Naive thymus-derived CD4-positive, alpha-beta T cell (primary cell): ENCODE measurements at regions not wholly inside any gene's neighbourhood (a gene's known extent, or its start where the extent isn't known, plus 50 kb on each side); places are given as distances from the start of the nearest gene placed in this dataset.
A peak's percentile ranks its signal among the peaks of the same experiment; 100 is the strongest.

Experiments used
- ATAC-seq: fragments of 150-1000 bp; cut with Tn5 transposase; 2 replicates; pipeline ENCODE4 v1.10.0; 2021; ENCODE audit warnings: mild to moderate bottlenecking, moderate library complexity
- CTCF ChIA-PET: fragments of 350-600 bp; sonication (Branson Sonifier 250); formaldehyde crosslinking; loops from one replicate; lab custom pipeline; 2021; ENCODE audit warnings: antibody characterized with exemption; lab: Charles Lee
- POLR2A ChIA-PET: fragments of 350-600 bp; sonication (Branson Sonifier 250); formaldehyde crosslinking; loops from one replicate; lab custom pipeline; 2021; ENCODE audit warnings: antibody characterized with exemption, inconsistent platforms; lab: Charles Lee
- DNase-seq, 9 donors: peaks; one replicate each; pipeline versions ENCODE4 v3.0.0 to v3.0.0-alpha.2; 2020 to 2022; ENCODE audit warnings: mixed read lengths in 1 of 9
- H3K27ac ChIP-seq: one replicate; pipeline ENCODE4 v1.7.0; 2013; ENCODE audit warnings: mild to moderate bottlenecking, low read depth, low read length, moderate library complexity
- H3K27me3 ChIP-seq, 2 donors: one replicate each; pipeline ENCODE4 v1.7.0; 2013; ENCODE audit warnings: low read length in 2 of 2, mild to moderate bottlenecking in 2 of 2, moderate library complexity in 2 of 2; ENCODE audit not compliant: control insufficient read depth in 2 of 2, insufficient read depth in 2 of 2
- H3K36me3 ChIP-seq, 3 experiments: 1 replicate in 2 of 3; 2 replicates in 1 of 3; pipeline ENCODE4 v1.7.0; 2013; ENCODE audit warnings: low read length in 3 of 3, mild to moderate bottlenecking in 3 of 3, moderate library complexity in 1 of 3; ENCODE audit not compliant: insufficient read depth in 3 of 3, control insufficient read depth in 2 of 3
- H3K4me1 ChIP-seq, 2 donors: one replicate each; pipeline ENCODE4 v1.7.0; 2013; ENCODE audit warnings: low read length in 2 of 2, mild to moderate bottlenecking in 2 of 2, moderate library complexity in 1 of 2; ENCODE audit not compliant: control insufficient read depth in 2 of 2, insufficient read depth in 2 of 2
- H3K4me3 ChIP-seq: 2 replicates; pipeline ENCODE4 v1.7.0; 2013; ENCODE audit warnings: mild to moderate bottlenecking, low read length
- H3K9me3 ChIP-seq, 3 experiments: 1 replicate in 2 of 3; 2 replicates in 1 of 3; pipeline ENCODE4 v1.7.0; 2013; ENCODE audit warnings: low read length in 3 of 3; ENCODE audit not compliant: control insufficient read depth in 2 of 3
- H3K27ac Mint-ChIP-seq, 9 donors: one replicate each; pipeline ENCODE4 v1.8.0; 2020 to 2022; ENCODE audit warnings: mixed read lengths in 9 of 9, mild to moderate bottlenecking in 8 of 9, moderate library complexity in 5 of 9, inconsistent platforms in 2 of 9
- H3K27me3 Mint-ChIP-seq, 5 donors: one replicate each; pipeline ENCODE4 v1.8.0; 2021 to 2022; ENCODE audit warnings: mixed read lengths in 5 of 5, mild to moderate bottlenecking in 1 of 5
- H3K36me3 Mint-ChIP-seq, 5 donors: one replicate each; pipeline ENCODE4 v1.8.0; 2020 to 2022; ENCODE audit warnings: mixed read lengths in 5 of 5, mild to moderate bottlenecking in 3 of 5, inconsistent platforms in 1 of 5
- H3K4me1 Mint-ChIP-seq, 7 donors: one replicate each; pipeline ENCODE4 v1.8.0; 2020 to 2022; ENCODE audit warnings: mixed read lengths in 7 of 7, mild to moderate bottlenecking in 3 of 7, inconsistent platforms in 1 of 7
- H3K4me3 Mint-ChIP-seq, 10 donors: one replicate each; pipeline ENCODE4 v1.8.0; 2020 to 2022; ENCODE audit warnings: mild to moderate bottlenecking in 10 of 10, mixed read lengths in 10 of 10, moderate library complexity in 6 of 10, inconsistent platforms in 2 of 10
- H3K9me3 Mint-ChIP-seq, 11 donors: one replicate each; pipeline ENCODE4 v1.8.0; 2020 to 2022; ENCODE audit warnings: mixed read lengths in 11 of 11, mild to moderate bottlenecking in 4 of 11, inconsistent platforms in 1 of 11, moderate library complexity in 1 of 11
- intact Hi-C, 2 donors: fragments of 100-400 bp; cut with micrococcal nuclease; formaldehyde crosslinking; loops; one replicate each; pipeline ENCODE4 v1.15.1; 2023

GRCh38 chr11:130624971-130625544 lies 176.6 kb downstream of the ADAMTS15 start:
- no peak overlapping the region for H3K27ac ChIP-seq
- no peak overlapping the region for H3K27ac Mint-ChIP-seq
- no peak overlapping the region for H3K4me3 Mint-ChIP-seq
- H3K9me3 Mint-ChIP-seq, result peaks cover 0 to 8% (median 0%) of the 10 kb centered on the region in 11 donors
- no peaks in the 10 kb centered on the region for H3K36me3 ChIP-seq
- no peaks in the 10 kb centered on the region for H3K4me1 Mint-ChIP-seq
- no peaks in the 10 kb centered on the region for H3K4me1 ChIP-seq
- intact Hi-C loops, result no loop called here
- H3K27me3 Mint-ChIP-seq, result peaks cover 7 to 41% (median 21%) of the 10 kb centered on the region in 5 donors
- ChIA-PET POLR2A (no interaction called here), CTCF (no interaction called here)
- no peaks in the 10 kb centered on the region for H3K27me3 ChIP-seq
- no peaks in the 10 kb centered on the region for H3K9me3 ChIP-seq
- DNase-seq (no peak), ATAC-seq (no peak)
- H3K36me3 Mint-ChIP-seq, result no peaks in the 10 kb centered on the region
- no peak overlapping the region for H3K4me3 ChIP-seq

GRCh38 chr11:130625578-130626306 lies 177.3 kb downstream of the ADAMTS15 start:
- DNase-seq (no peak), ATAC-seq (no peak)
- H3K4me1 ChIP-seq, result no peaks in the 10 kb centered on the region
- peaks cover 7 to 37% (median 18%) of the 10 kb centered on the region in 5 donors for H3K27me3 Mint-ChIP-seq
- intact Hi-C loops, result no loop called here
- H3K4me3 ChIP-seq, result no peak overlapping the region
- ChIA-PET POLR2A (no interaction called here), CTCF (no interaction called here)
- no peaks in the 10 kb centered on the region for H3K27me3 ChIP-seq
- H3K36me3 ChIP-seq, result no peaks in the 10 kb centered on the region
- no peaks in the 10 kb centered on the region for H3K36me3 Mint-ChIP-seq
- no peak overlapping the region for H3K27ac ChIP-seq
- no peak overlapping the region for H3K27ac Mint-ChIP-seq
- no peaks in the 10 kb centered on the region for H3K9me3 ChIP-seq
- no peak overlapping the region for H3K4me3 Mint-ChIP-seq
- H3K4me1 Mint-ChIP-seq, result no peaks in the 10 kb centered on the region
- peaks cover 0 to 8% (median 0%) of the 10 kb centered on the region in 11 donors for H3K9me3 Mint-ChIP-seq

- Histone ChIP-seq H3K4me1 (no peaks in the 10 kb centered on the region), H3K27ac (no peak overlapping the region), H3K9me3 (no peaks in the 10 kb centered on the region), H3K4me3 (no peak overlapping the region), H3K27me3 (no peaks in the 10 kb centered on the region), H3K36me3 (no peaks in the 10 kb centered on the region)
- Mint-ChIP-seq H3K4me3 (no peak overlapping the region), H3K27me3 (peaks cover 4 to 19% (median 13%) of the 10 kb centered on the region in 5 donors), H3K27ac (no peak overlapping the region), H3K36me3 (no peaks in the 10 kb centered on the region), H3K4me1 (peaks cover 0 to 18% (median 0%) of the 10 kb centered on the region in 7 donors), H3K9me3 (peaks cover 0 to 1% (median 0%) of the 10 kb centered on the region in 11 donors)
- ATAC-seq (no peak), DNase-seq (no peak)
- intact Hi-C loops, result no loop called here
- POLR2A ChIA-PET, result no interaction called here
- CTCF ChIA-PET, result no interaction called here
These were observed 180.6 kb downstream of the ADAMTS15 start for GRCh38 chr11:130629039-130629438.

- POLR2A ChIA-PET, result no interaction called here
- ATAC-seq, result no peak
- peaks cover 0 to 37% (median 0%) of the 10 kb centered on the region in 7 donors for H3K4me1 Mint-ChIP-seq
These were observed 182.7 kb downstream of the ADAMTS15 start for GRCh38 chr11:130631119-130631518.

GRCh38 chr11:130633466-130633865 lies 185.0 kb downstream of the ADAMTS15 start:
- Histone ChIP-seq H3K27ac (no peak overlapping the region), H3K4me3 (no peak overlapping the region), H3K4me1 (no peaks in the 10 kb centered on the region), H3K36me3 (no peaks in the 10 kb centered on the region), H3K27me3 (no peaks in the 10 kb centered on the region), H3K9me3 (no peaks in the 10 kb centered on the region)
- Mint-ChIP-seq H3K4me3 (no peak overlapping the region), H3K9me3 (peaks cover 0 to 1% (median 0%) of the 10 kb centered on the region in 11 donors), H3K4me1 (peaks cover 0 to 52% (median 0%) of the 10 kb centered on the region in 7 donors), H3K36me3 (no peaks in the 10 kb centered on the region), H3K27me3 (peaks cover 0 to 19% (median 10%) of the 10 kb centered on the region in 5 donors), H3K27ac (peak overlapping the region in 1 of 9 donors; percentile 74)
- intact Hi-C loops, result no loop called here
- POLR2A ChIA-PET, result no interaction called here
- ATAC-seq (no peak), DNase-seq (no peak)
- CTCF ChIA-PET, result no interaction called here

More at GRCh38 chr11:130631119-130631518, 182.7 kb downstream of the ADAMTS15 start:
- intact Hi-C loops, result no loop called here
- Mint-ChIP-seq H3K4me3 (peak overlapping the region in 1 of 10 donors; percentile 13), H3K27me3 (peaks cover 4 to 22% (median 10%) of the 10 kb centered on the region in 5 donors), H3K36me3 (no peaks in the 10 kb centered on the region), H3K9me3 (peaks cover 0 to 1% (median 0%) of the 10 kb centered on the region in 11 donors), H3K27ac (no peak overlapping the region)
- H3K9me3 ChIP-seq, result no peaks in the 10 kb centered on the region
- no peak overlapping the region for H3K27ac ChIP-seq
- no peaks in the 10 kb centered on the region for H3K4me1 ChIP-seq
- no peaks in the 10 kb centered on the region for H3K27me3 ChIP-seq
- H3K4me3 ChIP-seq, result no peak overlapping the region
- CTCF ChIA-PET, result no interaction called here
- DNase-seq, result no peak
- no peaks in the 10 kb centered on the region for H3K36me3 ChIP-seq

GRCh38 chr11:130634186-130634585 lies 185.7 kb downstream of the ADAMTS15 start:
- H3K4me1 ChIP-seq, result no peaks in the 10 kb centered on the region
- H3K4me3 ChIP-seq, result no peak overlapping the region
- Mint-ChIP-seq H3K27me3 (peaks cover 0 to 19% (median 10%) of the 10 kb centered on the region in 5 donors), H3K4me3 (no peak overlapping the region), H3K36me3 (no peaks in the 10 kb centered on the region), H3K27ac (peak overlapping the region in 1 of 9 donors; percentile 74), H3K9me3 (peaks cover 0 to 1% (median 0%) of the 10 kb centered on the region in 11 donors), H3K4me1 (peaks cover 0 to 52% (median 0%) of the 10 kb centered on the region in 7 donors)
- no peak for DNase-seq
- H3K36me3 ChIP-seq, result no peaks in the 10 kb centered on the region
- CTCF ChIA-PET, result no interaction called here
- H3K27me3 ChIP-seq, result no peaks in the 10 kb centered on the region
- POLR2A ChIA-PET, result no interaction called here
- no peak overlapping the region for H3K27ac ChIP-seq
- H3K9me3 ChIP-seq, result no peaks in the 10 kb centered on the region
- ATAC-seq, result no peak
- intact Hi-C loops, result no loop called here
